BLaER1 (cell line): ENCODE measurements at regions not wholly inside any gene's neighbourhood (a gene's known extent, or its start where the extent isn't known, plus 50 kb on each side); places are given as distances from the start of the nearest gene placed in this dataset.

Source experiments
- H3K27ac ChIP-seq: shearing (Covaris generic); formaldehyde crosslinking; 2 replicates; pipeline ENCODE4 v1.8.1; 2022
- H3K27me3 ChIP-seq: shearing (Covaris generic); formaldehyde crosslinking; 2 replicates; pipeline ENCODE4 v1.8.1; 2022
- H3K36me3 ChIP-seq: shearing (Covaris generic); formaldehyde crosslinking; 2 replicates; pipeline ENCODE4 v1.8.1; 2022
- H3K4me1 ChIP-seq: shearing (Covaris generic); formaldehyde crosslinking; 2 replicates; pipeline ENCODE4 v1.8.1; 2022
- H3K4me2 ChIP-seq: shearing (Covaris generic); formaldehyde crosslinking; 2 replicates; pipeline ENCODE4 v1.8.1; 2022
- H3K4me3 ChIP-seq: shearing (Covaris generic); formaldehyde crosslinking; 2 replicates; pipeline ENCODE4 v1.8.1; 2022
- H3K9ac ChIP-seq: shearing (Covaris generic); formaldehyde crosslinking; 2 replicates; pipeline ENCODE4 v1.8.1; 2022
- H3K9me3 ChIP-seq: shearing (Covaris generic); formaldehyde crosslinking; 2 replicates; pipeline ENCODE4 v1.8.1; 2022
- H4K20me1 ChIP-seq: shearing (Covaris generic); formaldehyde crosslinking; 2 replicates; pipeline ENCODE4 v1.8.1; 2022
- Cebpa-rat ChIP-seq: shearing (Covaris generic); IDR thresholded peaks from 2 replicates; pipeline ENCODE4 v1.8.1; 2022

DNA sequence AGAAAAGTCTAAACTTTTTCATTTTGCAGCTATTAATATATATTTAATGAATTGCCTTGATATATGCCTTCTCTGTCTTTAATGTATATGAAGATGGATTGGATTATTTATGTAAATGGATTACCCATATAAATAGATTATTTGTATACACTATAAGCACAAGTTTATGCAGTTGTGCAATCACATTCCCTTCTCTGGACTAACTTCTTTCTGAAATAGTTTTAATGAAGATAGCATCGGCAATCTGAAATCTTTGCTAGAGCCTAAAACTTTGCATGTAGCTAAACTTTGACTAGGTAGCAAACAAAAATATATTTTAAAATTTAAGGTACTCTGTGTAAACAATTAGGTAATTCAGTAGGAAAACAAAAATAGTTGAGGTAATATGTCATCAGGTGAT is 127.8 kb downstream of the PCDH7 start:
- Histone ChIP-seq H3K9me3 (no peaks in the 10 kb centered on the region), H4K20me1 (no peaks in the 10 kb centered on the region), H3K36me3 (no peaks in the 10 kb centered on the region), H3K27ac (no peak overlapping the region), H3K4me3 (no peak overlapping the region), H3K27me3 (no peaks in the 10 kb centered on the region), H3K9ac (no peak overlapping the region), H3K4me2 (no peak overlapping the region), H3K4me1 (no peaks in the 10 kb centered on the region)
- TF ChIP-seq Cebpa-rat, result no peak

DNA sequence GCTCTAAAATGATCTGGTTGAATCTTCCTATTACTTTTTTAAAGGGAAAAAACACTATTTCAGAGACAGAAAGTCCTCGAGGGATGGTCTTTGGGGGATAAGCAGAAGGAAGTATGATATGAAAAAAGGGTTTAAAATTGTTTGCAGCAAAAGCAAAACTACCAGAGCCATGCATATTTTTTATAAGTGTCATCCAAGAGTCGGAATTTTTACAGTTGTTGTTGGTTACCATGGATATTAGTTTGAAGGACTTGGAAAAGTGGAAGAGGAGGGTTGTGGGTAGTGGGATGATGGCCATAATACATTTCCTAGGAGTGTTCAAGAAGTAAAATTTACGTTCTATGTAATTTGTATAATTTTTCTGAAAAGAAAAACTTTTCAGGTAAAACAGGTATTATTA is 134.4 kb downstream of the PCDH7 start:
- Histone ChIP-seq H3K9me3 (no peaks in the 10 kb centered on the region), H3K36me3 (no peaks in the 10 kb centered on the region), H3K9ac (no peak overlapping the region), H3K27ac (no peak overlapping the region), H3K4me3 (no peak overlapping the region), H4K20me1 (no peaks in the 10 kb centered on the region), H3K4me2 (no peak overlapping the region), H3K4me1 (no peaks in the 10 kb centered on the region), H3K27me3 (no peaks in the 10 kb centered on the region)
- TF ChIP-seq Cebpa-rat, result no peak

DNA sequence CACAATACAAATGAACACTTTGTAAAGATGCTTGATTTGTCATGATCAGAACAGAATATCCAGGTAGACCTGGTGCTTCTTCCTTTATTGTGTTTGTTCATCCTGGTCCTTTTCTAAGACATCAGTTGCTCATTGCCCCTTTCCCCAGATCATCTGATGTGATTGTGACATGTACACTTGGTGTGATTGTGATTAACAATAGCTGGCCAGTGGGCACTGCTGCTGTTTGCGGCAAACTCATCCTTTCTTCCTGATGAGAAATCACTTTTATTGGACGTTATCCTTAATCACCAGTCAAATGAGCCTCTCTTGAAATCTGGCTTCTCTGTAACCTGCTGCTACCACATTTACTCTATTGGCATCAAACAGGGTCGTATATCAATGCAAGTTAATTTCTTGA is 135.1 kb downstream of the PCDH7 start:
- no peaks in the 10 kb centered on the region for H3K4me1 ChIP-seq
- no peaks in the 10 kb centered on the region for H3K9me3 ChIP-seq
- H3K4me3 ChIP-seq, result no peak overlapping the region
- no peaks in the 10 kb centered on the region for H3K27me3 ChIP-seq
- H3K27ac ChIP-seq, result no peak overlapping the region
- no peaks in the 10 kb centered on the region for H4K20me1 ChIP-seq
- H3K9ac ChIP-seq, result no peak overlapping the region
- TF ChIP-seq Cebpa-rat, result no peak
- H3K36me3 ChIP-seq, result no peaks in the 10 kb centered on the region
- H3K4me2 ChIP-seq, result no peak overlapping the region

DNA sequence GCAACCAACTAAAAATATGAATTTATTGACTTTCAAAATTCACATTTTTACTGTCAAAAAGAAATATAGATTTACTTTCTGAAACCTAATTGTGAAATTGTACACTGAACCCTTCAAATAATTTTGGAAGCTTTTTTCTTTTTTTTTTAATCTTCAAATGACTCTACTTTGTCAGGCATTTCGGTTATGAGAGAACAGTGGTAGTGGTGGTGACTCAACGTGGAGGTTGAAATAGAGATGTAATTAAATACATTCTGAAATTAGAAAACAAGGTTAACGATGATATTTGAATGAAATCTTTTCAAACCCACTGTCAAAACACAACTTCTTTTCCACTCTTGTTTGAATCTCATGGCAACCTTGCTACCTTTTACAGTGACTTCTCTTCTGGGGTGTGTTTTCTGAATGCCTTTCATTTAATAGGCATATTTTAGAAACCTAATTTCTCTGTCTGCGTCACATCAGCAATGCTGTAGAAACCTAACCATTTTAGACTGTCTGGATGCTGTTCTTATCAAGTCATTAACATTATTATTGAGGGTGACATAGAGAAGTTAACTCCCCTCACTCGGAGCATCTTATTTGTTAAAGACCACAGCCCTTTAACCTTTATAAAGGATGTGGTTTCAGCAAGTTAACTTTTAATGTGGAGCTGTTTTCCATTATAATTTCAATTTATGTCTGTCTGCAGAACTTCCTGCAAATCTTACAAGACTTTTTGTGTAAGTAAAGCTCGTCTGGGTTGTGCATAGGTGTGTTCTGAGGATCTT is 136.8 kb downstream of the PCDH7 start:
- Histone ChIP-seq H3K27me3 (no peaks in the 10 kb centered on the region), H3K4me3 (no peak overlapping the region), H3K36me3 (no peaks in the 10 kb centered on the region), H3K27ac (no peak overlapping the region), H4K20me1 (no peaks in the 10 kb centered on the region), H3K4me2 (no peak overlapping the region), H3K9me3 (no peaks in the 10 kb centered on the region), H3K4me1 (no peaks in the 10 kb centered on the region), H3K9ac (no peak overlapping the region)
- TF ChIP-seq Cebpa-rat, result no peak

DNA sequence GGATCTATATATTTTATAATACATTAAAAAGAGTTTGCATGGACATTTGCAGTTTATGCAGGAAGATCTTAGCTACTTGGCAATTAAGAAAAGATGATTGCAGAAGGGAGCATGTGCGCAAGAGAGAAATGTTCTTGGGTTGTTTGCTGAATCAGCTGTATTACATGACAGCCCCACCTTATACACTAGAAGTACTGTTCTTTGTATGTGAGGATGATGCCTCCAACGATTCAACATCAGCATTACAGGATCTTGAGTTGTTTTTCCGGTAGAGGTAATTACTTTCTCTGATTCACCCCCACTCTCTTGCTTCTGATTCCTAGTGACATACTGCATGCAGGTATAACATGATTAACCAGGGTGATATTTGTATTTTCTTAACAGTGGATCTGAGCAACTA is 140.8 kb downstream of the PCDH7 start:
- no peak overlapping the region for H3K4me3 ChIP-seq
- no peak overlapping the region for H3K27ac ChIP-seq
- H3K9me3 ChIP-seq, result no peaks in the 10 kb centered on the region
- no peak for TF ChIP-seq Cebpa-rat
- no peak overlapping the region for H3K9ac ChIP-seq
- H3K4me2 ChIP-seq, result no peak overlapping the region
- H3K36me3 ChIP-seq, result no peaks in the 10 kb centered on the region
- no peaks in the 10 kb centered on the region for H3K27me3 ChIP-seq
- no peaks in the 10 kb centered on the region for H3K4me1 ChIP-seq
- H4K20me1 ChIP-seq, result no peaks in the 10 kb centered on the region

DNA sequence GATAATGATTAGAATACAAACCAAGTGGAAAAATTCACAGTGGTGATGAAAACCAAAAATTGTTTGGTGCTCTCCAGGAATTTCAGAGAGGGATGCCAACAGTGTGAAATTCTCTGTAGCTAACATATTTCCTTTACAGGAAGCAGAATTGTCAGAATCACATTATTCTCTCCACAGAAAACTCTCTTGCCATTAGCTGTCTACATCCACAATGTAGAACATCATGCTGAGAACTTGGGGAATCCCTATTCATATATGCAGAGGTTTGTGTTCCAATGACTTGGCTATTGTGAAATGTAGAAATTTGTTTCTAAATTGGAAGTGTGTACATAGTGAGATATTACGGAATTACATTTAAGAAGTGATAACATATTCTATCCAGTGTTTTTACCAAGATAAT is 142.0 kb downstream of the PCDH7 start:
- Histone ChIP-seq H3K9me3 (no peaks in the 10 kb centered on the region), H3K4me3 (no peak overlapping the region), H3K4me1 (no peaks in the 10 kb centered on the region), H3K27ac (no peak overlapping the region), H4K20me1 (no peaks in the 10 kb centered on the region), H3K27me3 (no peaks in the 10 kb centered on the region), H3K36me3 (no peaks in the 10 kb centered on the region), H3K9ac (no peak overlapping the region), H3K4me2 (no peak overlapping the region)
- no peak for TF ChIP-seq Cebpa-rat

DNA sequence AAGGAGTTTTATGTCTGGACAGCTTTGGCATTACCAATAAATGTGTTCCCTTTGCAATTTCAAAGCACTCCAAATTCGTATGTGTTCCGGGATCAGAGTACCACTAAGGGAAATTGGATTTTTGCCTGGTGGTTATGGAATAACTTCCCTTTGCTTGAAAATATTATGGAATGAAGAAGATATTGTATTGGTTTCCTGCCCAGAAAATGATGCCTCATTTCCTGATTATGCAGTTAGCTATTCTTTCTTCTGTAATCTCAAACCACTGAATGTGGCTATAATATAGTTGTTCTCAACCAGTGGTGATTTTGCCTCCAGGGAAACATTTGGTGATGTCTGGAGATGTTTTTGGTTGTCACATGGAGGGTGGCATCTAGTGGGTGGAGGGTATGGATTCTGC is 142.9 kb downstream of the PCDH7 start:
- Histone ChIP-seq H3K4me1 (no peaks in the 10 kb centered on the region), H3K4me3 (no peak overlapping the region), H3K27ac (no peak overlapping the region), H3K36me3 (no peaks in the 10 kb centered on the region), H3K27me3 (no peaks in the 10 kb centered on the region), H3K4me2 (no peak overlapping the region), H4K20me1 (no peaks in the 10 kb centered on the region), H3K9me3 (no peaks in the 10 kb centered on the region), H3K9ac (no peak overlapping the region)
- no peak for TF ChIP-seq Cebpa-rat

DNA sequence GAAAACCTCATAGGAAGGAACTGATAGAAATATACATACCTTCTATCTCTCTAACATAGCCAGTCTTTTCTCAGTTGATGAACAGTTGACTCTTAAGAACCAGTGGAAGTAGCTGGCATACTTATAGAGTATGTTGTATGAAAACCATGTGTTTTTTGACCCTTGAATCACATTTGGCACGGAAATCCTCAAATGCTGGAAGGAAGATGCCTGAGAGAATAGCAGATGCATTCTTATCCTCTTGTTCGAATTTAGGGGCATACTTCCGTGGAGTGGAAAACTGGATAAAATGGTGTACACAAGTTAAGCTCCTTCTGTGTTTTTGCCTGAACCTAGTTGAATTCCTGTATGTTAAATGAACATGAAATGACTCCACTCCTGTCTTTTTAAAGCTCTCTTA is 145.5 kb downstream of the PCDH7 start:
- no peak for TF ChIP-seq Cebpa-rat
- no peak overlapping the region for H3K27ac ChIP-seq
- no peaks in the 10 kb centered on the region for H3K4me1 ChIP-seq

DNA sequence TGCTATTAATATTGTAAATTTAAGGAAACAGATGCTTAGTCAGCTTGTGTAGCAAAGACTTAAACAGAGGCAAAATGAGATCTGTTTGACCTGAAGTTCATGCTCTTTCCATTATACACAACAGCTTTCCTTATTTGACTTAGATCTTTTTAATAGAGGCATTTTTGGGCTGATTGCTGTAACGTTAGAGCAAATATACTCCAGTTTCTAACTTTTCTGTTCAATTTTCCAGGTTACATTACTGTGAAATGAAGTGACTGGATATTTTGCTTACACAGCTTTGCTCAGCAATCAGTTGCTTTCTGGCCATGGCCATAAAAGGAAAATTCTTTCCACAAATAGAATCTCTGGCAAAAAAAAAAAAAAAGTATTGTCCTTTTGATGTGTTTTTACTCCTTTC is 146.2 kb downstream of the PCDH7 start:
- H3K4me2 ChIP-seq, result no peak overlapping the region

More for the DNA sequence above, 145.5 kb downstream of the PCDH7 start:
- Histone ChIP-seq H3K4me2 (no peak overlapping the region), H3K27me3 (no peaks in the 10 kb centered on the region), H3K9ac (no peak overlapping the region), H3K36me3 (no peaks in the 10 kb centered on the region), H3K4me3 (no peak overlapping the region), H4K20me1 (no peaks in the 10 kb centered on the region), H3K9me3 (no peaks in the 10 kb centered on the region)

DNA sequence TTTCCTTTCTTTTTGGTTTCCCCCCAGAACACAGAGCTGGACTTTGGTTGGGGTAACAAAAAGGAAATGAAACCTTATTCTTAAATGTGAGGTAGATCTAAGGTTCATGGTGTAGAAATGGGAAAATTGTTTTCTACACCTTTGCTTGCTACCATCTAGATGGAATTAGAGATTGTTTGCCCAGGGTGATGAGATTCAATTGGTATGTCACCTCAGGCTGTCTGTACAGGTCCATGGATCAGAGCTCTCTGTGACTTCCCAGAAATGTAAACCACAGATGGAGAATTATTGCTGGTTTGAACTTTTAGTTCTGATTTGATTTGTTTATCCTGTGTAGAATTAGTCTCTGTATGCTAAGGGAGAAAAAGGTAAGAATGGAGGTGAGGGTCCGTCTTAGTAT is 146.7 kb downstream of the PCDH7 start:
- no peak overlapping the region for H3K4me2 ChIP-seq
- no peak for TF ChIP-seq Cebpa-rat
- H3K4me3 ChIP-seq, result no peak overlapping the region
- no peaks in the 10 kb centered on the region for H3K27me3 ChIP-seq
- no peak overlapping the region for H3K9ac ChIP-seq
- H3K36me3 ChIP-seq, result no peaks in the 10 kb centered on the region
- H4K20me1 ChIP-seq, result no peaks in the 10 kb centered on the region
- H3K27ac ChIP-seq, result no peak overlapping the region
- H3K4me1 ChIP-seq, result no peaks in the 10 kb centered on the region
- no peaks in the 10 kb centered on the region for H3K9me3 ChIP-seq

More for the DNA sequence above, 146.2 kb downstream of the PCDH7 start:
- Histone ChIP-seq H3K9ac (no peak overlapping the region), H3K4me3 (no peak overlapping the region), H3K4me1 (no peaks in the 10 kb centered on the region), H3K27ac (no peak overlapping the region), H3K9me3 (no peaks in the 10 kb centered on the region), H4K20me1 (no peaks in the 10 kb centered on the region), H3K27me3 (no peaks in the 10 kb centered on the region), H3K36me3 (no peaks in the 10 kb centered on the region)
- TF ChIP-seq Cebpa-rat, result no peak

DNA sequence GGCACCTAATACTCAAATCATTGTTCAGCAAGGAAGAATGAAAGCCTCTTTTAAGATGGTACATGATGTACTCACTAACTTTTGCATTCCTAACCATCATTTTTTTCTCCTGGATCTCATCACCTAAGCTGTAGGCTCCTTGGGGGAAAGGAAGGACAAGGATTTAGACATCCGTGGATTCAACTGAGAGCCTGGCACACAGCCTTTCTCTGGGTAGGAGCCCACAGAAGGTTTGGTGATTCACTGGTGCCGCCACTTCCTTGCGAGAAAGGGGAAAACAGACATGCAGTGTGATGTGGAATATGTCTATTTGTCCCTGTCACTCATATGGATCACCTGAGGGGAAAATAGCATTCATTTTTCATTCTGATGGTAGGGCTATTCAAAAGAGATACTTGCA is 147.3 kb downstream of the PCDH7 start:
- H3K4me2 ChIP-seq, result no peak overlapping the region

More for the DNA sequence above, 147.3 kb downstream of the PCDH7 start:
- Histone ChIP-seq H3K4me3 (no peak overlapping the region), H3K9me3 (no peaks in the 10 kb centered on the region), H3K27me3 (no peaks in the 10 kb centered on the region), H3K4me1 (no peaks in the 10 kb centered on the region), H3K36me3 (no peaks in the 10 kb centered on the region), H3K9ac (no peak overlapping the region), H3K27ac (no peak overlapping the region), H4K20me1 (no peaks in the 10 kb centered on the region)
- TF ChIP-seq Cebpa-rat, result no peak
